Skeletal muscle satellite cell (primary cell): ENCODE measurements at regions not wholly inside any gene's neighbourhood (a gene's known extent, or its start where the extent isn't known, plus 50 kb on each side); places are given as distances from the start of the nearest gene placed in this dataset.
A peak's percentile ranks its signal among the peaks of the same experiment; 100 is the strongest.
"Not testable (repeated sequence)": the region's sequence is repeated elsewhere in the genome, so short reads cannot be mapped to it uniquely, and the experiment has no call there.

Source experiments
- H3K27me3 ChIP-seq: 2 replicates; pipeline ENCODE4 v1.7.0; 2013; ENCODE audit warnings: low read length; ENCODE audit not compliant: control insufficient read depth, insufficient read depth
- H3K36me3 ChIP-seq: 2 replicates; pipeline ENCODE4 v1.7.0; 2013; ENCODE audit warnings: mild to moderate bottlenecking, control low read depth, low read length; ENCODE audit not compliant: insufficient read depth
- H3K4me1 ChIP-seq: 2 replicates; pipeline ENCODE4 v1.7.0; 2013; ENCODE audit warnings: low read length; ENCODE audit not compliant: control insufficient read depth, insufficient read depth
- H3K4me2 ChIP-seq: 2 replicates; pipeline ENCODE4 v1.7.0; 2013; ENCODE audit warnings: mild to moderate bottlenecking, low read length
- H3K4me3 ChIP-seq: 2 replicates; pipeline ENCODE4 v1.7.0; 2013; ENCODE audit warnings: low read length
- H3K9ac ChIP-seq: 2 replicates; pipeline ENCODE4 v1.7.0; 2013; ENCODE audit warnings: mild to moderate bottlenecking, low read depth, low read length, moderate library complexity
- H3K9me3 ChIP-seq: replicated peaks from 2 replicates; pipeline ENCODE4 v1.7.0; 2013; ENCODE audit warnings: mild to moderate bottlenecking, control low read depth, low read length

DNA sequence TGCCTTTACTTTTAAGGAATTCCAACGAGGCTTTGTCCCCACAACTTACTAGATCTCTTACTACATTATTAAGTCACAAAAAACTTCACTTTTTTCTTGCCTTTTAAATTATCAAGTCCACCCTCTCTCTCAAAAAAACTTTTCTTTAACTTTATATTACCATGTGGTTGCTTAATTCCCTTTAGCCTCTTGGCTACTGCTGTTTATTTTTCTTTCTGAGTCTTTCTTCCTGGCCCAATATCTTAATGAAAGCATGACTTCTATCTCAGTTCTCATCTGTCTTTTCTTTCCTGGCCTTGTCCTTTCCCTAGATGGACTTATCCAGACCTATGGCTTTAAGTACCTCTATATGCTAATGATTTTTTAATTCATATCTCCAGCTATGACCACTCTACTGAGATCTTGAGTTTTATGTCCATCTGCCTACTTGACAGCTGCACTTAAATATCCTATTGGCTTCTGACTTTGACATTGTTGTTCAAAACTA lies 710.5 kb downstream of the RFPL4B start:
- Histone ChIP-seq H3K4me2 (no peak overlapping the region), H3K36me3 (no peaks in the 10 kb centered on the region), H3K9me3 (no peaks in the 10 kb centered on the region), H3K4me3 (no peak overlapping the region), H3K9ac (no peak overlapping the region), H3K4me1 (no peaks in the 10 kb centered on the region), H3K27me3 (no peaks in the 10 kb centered on the region)

DNA sequence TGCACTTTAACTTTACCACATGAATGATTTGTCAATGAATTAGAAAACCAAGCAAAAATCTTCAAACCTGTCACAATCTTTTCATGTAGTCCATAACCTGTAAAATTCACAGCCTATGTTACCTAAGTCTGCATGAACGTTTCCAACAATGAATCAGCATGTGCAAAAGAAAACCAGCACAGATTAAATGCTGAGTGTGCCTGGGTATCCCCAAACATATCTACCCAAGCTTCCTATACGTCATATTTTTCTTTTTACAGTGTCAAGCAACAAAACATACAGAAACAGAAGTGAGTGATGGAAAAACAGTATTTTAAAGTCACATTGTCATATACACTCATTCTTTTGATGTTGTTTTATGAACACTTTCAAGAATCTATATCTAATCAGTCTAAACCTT lies 713.5 kb downstream of the RFPL4B start:
- no peaks in the 10 kb centered on the region for H3K9me3 ChIP-seq
- peaks cover 5% of the 10 kb centered on the region for H3K4me1 ChIP-seq
- H3K27me3 ChIP-seq, result no peaks in the 10 kb centered on the region
- no peaks in the 10 kb centered on the region for H3K36me3 ChIP-seq
- H3K4me2 ChIP-seq, result no peak overlapping the region
- no peak overlapping the region for H3K9ac ChIP-seq
- no peak overlapping the region for H3K4me3 ChIP-seq

DNA sequence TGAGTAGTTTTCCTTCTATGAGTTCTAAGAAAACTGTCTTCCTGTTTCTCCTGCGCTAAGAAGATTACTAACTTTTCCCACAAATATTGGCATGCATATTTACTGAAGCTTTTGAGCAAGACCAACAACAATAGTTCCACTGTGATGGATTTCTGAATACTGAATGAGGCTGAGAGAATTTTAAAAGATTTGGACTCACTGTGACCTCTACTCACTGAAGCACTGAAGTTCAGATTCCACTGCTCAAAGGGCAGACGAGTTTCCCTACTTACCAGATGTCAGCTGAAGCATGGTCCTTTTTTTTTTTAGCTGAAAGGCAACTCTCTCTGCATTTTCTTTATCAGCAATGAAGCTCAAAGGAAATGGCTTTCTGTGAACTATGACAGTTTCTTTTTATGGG lies 718.5 kb downstream of the RFPL4B start:
- H3K27me3 ChIP-seq, result no peaks in the 10 kb centered on the region
- peaks cover 28% of the 10 kb centered on the region for H3K4me1 ChIP-seq
- no peaks in the 10 kb centered on the region for H3K36me3 ChIP-seq
- H3K4me2 ChIP-seq, result peak overlapping the region; percentile 8
- no peak overlapping the region for H3K4me3 ChIP-seq
- H3K9me3 ChIP-seq, result no peaks in the 10 kb centered on the region
- H3K9ac ChIP-seq, result no peak overlapping the region

DNA sequence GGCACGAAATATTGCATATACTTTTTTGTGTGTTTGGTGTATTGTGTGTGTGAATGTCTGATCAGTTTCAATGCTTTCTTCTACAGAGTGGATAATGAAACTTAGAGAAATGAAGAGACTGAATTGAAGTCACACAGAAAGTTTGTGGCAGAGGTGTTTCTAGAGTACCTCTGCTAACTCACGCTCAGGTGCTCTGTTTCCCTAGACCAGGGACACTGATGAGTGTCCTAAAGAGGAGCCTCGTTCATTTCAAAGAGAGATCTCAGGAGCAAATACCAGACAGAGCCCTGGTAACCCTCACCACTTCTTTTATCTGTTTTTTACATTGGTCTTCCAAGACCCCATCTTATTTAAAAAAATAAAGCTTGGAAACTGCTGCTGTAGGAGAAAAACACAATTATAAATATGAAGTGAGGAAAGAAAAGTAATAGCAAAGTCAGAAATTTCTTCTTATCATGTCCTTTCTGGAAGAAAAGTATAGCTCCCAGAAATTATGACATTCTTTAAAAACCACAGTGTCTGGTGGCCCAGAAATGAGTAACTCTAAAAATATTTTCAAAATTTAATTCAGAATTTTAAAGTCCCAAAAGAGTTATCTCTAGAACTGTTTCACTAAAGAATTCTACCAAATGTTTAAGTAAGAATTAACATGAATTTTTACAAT lies 720.6 kb downstream of the RFPL4B start:
- Histone ChIP-seq H3K9ac (peak overlapping the region; percentile 74), H3K4me3 (peak overlapping the region; percentile 17), H3K9me3 (no peaks in the 10 kb centered on the region)

DNA sequence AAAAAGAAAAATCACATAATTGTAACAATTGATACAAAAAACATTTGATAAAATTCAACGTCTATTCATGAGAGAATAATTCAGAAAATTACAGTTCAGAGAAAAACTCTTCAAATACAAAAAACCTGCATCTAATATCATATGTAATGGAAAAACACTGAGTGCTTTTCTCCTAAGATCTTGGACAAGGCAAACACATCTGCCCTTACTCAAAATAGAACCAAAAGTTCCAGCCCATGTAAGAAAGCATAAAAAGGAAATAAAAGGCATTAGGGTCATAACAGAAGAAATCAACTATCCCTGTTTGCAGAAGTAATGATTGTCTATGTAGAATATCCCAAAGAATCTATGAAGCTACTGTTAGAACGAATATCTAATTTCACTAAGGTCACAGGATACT lies 721.4 kb downstream of the RFPL4B start:
- Histone ChIP-seq H3K9ac (peak overlapping the region; percentile 69), H3K4me3 (no peak overlapping the region), H3K9me3 (no peaks in the 10 kb centered on the region), H3K4me1 (peaks cover 36% of the 10 kb centered on the region), H3K36me3 (no peaks in the 10 kb centered on the region), H3K27me3 (no peaks in the 10 kb centered on the region), H3K4me2 (peak overlapping the region; percentile 67)

More for the DNA sequence above, 720.6 kb downstream of the RFPL4B start:
- Histone ChIP-seq H3K4me1 (peaks cover 29% of the 10 kb centered on the region), H3K4me2 (peak overlapping the region; percentile 67), H3K36me3 (no peaks in the 10 kb centered on the region), H3K27me3 (no peaks in the 10 kb centered on the region)

DNA sequence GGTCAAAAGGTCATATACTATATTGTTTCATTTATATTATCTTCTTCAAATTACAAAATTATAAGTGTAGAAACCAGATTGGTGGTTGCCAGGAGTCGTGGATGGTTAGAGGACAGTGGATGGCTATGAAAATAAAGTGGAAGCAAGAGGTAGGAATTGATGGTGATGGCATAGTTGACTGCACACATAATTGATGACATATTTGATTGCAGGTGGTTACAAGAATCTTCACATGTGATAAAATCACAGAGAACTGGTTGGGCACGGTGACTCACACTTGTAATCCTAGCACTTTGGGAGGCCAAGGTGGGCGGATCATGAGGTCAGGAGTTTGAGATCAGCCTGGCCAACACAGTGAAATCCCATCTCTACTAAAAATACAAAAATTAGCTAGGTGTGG lies 723.6 kb downstream of the RFPL4B start:
- not testable (repeated sequence) for H3K9me3 ChIP-seq, H3K27me3 ChIP-seq, H3K4me2 ChIP-seq, H3K4me3 ChIP-seq, H3K36me3 ChIP-seq, H3K9ac ChIP-seq
- H3K4me1 ChIP-seq, result peaks cover 42% of the 10 kb centered on the region

DNA sequence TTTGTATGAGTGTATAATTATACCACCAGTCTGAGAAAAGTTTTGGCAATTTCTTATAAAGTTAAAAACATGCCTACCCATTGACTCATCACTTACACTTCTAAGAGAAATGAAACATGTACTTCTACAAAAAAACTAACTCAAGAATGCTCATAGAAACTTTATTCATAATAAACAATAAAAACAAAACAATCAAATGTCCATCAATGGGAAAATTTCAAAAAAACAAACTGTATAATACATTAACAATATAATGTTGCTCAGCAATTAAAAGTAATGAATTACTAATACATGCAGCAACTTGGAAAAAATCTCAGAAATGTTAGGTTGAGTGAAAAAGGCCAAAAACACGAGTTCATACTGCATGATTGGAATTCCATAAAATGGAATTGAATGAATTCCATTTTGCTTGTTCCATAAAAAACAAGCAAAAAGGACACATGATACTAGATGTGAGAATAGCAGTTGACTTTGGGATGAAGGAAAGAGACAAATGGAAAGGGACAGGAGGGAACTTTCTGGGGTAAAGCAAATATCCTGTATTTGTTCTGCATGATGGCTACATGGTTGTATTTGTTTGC lies 726.6 kb downstream of the RFPL4B start:
- Histone ChIP-seq H3K36me3 (no peaks in the 10 kb centered on the region), H3K9me3 (no peaks in the 10 kb centered on the region), H3K9ac (peak overlapping the region; percentile 21), H3K4me3 (no peak overlapping the region), H3K27me3 (no peaks in the 10 kb centered on the region), H3K4me2 (peak overlapping the region; percentile 40), H3K4me1 (peaks cover 21% of the 10 kb centered on the region)

DNA sequence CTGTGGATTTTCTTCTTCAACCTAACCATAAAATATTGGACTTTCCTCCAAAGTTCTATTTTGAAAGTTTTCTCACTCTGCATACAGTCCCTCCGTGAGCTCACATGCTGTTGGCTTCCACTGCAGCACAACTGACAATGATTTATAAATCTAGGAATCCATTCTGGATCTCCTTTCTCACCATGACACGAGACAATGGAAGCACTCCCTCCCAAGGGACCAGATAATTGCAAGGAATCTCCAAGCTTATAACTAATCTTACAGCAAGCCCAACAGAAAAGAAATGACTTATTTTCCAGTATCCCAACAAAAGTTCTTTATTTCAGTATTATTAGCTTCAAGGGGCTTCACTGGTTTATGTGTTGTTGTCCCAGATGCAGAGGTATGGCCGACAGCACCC lies 729.0 kb downstream of the RFPL4B start:
- Histone ChIP-seq H3K4me3 (no peak overlapping the region), H3K27me3 (no peaks in the 10 kb centered on the region), H3K36me3 (no peaks in the 10 kb centered on the region), H3K4me1 (peaks cover 19% of the 10 kb centered on the region), H3K4me2 (no peak overlapping the region), H3K9ac (no peak overlapping the region), H3K9me3 (no peaks in the 10 kb centered on the region)

DNA sequence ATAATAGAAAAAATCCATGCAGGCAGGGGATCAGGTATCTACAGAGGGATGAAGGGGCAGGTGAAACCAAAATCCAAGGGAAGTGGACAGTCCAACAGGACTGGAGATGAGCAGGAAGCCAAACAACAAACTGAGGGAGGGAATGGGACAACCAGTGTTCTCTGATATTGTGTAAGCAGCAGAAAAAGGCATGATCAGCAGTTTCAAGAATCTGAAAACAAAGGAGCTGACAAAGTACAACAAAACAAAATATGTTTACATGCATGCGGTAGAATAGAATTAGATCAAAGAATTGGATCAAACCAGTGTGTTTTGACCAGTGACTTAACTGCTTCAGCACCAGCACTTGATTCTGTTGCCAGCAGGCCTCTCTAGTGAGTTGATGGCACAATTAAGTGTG lies 729.7 kb downstream of the RFPL4B start:
- no peaks in the 10 kb centered on the region for H3K27me3 ChIP-seq
- H3K9me3 ChIP-seq, result no peaks in the 10 kb centered on the region
- H3K4me2 ChIP-seq, result no peak overlapping the region
- no peak overlapping the region for H3K9ac ChIP-seq
- H3K4me1 ChIP-seq, result peaks cover 19% of the 10 kb centered on the region
- H3K4me3 ChIP-seq, result no peak overlapping the region
- H3K36me3 ChIP-seq, result no peaks in the 10 kb centered on the region

DNA sequence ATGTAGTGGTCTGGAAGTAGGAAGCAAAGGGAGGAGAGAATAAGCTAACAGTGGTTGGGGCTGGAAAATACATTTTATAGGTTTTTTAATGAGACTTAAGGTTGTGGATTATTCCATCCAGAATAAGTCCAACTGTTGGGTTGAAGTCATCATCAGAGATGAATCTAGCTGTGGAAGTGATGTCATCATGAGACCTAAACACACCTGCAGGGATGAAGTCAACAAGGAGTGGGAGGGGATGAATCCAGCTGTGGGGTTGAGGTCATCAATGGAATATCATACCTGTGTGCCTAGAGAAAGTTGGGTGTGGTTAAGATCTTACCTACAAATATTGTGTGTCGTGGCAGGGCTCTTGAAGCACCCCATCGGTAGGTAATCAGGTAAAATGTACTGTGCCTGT lies 730.7 kb downstream of the RFPL4B start:
- Histone ChIP-seq H3K4me2 (no peak overlapping the region), H3K4me3 (no peak overlapping the region), H3K36me3 (no peaks in the 10 kb centered on the region), H3K9me3 (no peaks in the 10 kb centered on the region), H3K4me1 (peaks cover 19% of the 10 kb centered on the region), H3K9ac (no peak overlapping the region), H3K27me3 (no peaks in the 10 kb centered on the region)

DNA sequence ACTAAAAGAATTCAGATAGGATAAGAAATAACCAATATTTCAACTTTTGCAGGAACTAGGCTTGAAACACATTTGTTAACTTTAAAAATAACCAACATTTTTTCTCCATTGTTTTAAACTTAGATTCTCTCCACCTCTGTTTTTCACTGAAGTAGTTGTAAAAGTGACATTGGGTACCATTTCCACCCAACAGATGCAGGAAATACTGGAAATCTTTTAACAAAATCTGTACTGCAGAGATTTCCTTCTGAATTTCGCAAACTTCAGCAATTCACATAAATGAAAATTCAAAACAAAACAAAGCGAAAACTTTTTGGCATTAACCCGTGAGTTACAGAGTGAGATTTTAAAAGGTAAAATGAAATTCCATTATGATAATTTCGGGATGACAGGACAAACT lies 731.7 kb downstream of the RFPL4B start:
- Histone ChIP-seq H3K9ac (no peak overlapping the region), H3K36me3 (no peaks in the 10 kb centered on the region), H3K9me3 (no peaks in the 10 kb centered on the region), H3K27me3 (no peaks in the 10 kb centered on the region), H3K4me1 (peaks cover 10% of the 10 kb centered on the region), H3K4me2 (no peak overlapping the region), H3K4me3 (no peak overlapping the region)

DNA sequence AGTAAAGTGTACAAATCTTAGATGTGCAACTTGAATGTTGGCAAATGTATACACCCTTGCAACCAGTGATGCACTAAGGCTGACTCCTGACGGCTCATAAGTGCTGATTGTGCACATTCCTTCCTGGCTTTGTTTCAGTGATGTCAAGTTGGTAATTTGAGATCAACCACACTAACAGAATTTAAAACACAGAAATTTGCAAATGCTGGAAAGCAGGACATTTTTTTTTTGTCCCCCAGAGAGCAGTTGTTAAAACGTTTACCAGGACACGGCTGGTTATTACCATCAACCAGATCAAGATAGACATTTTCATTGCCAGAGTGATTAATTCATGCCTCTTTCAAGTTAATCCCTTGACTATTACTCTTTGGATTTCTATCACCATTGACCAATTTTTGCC lies 735.6 kb downstream of the RFPL4B start:
- Histone ChIP-seq H3K36me3 (no peaks in the 10 kb centered on the region), H3K4me3 (no peak overlapping the region), H3K4me1 (no peaks in the 10 kb centered on the region), H3K27me3 (no peaks in the 10 kb centered on the region), H3K9me3 (no peaks in the 10 kb centered on the region), H3K4me2 (no peak overlapping the region), H3K9ac (no peak overlapping the region)
